HUES6 (cell line): ENCODE measurements at regions not wholly inside any gene's neighbourhood (a gene's known extent, or its start where the extent isn't known, plus 50 kb on each side); places are given as distances from the start of the nearest gene placed in this dataset.

Experiments
- H3K27ac ChIP-seq: 2 replicates; pipeline ENCODE4 v1.7.0; 2013; ENCODE audit warnings: low read depth, mild to moderate bottlenecking, low read length, inconsistent platforms
- H3K27me3 ChIP-seq: 2 replicates; pipeline ENCODE4 v1.6.1; 2013; ENCODE audit warnings: low read length; ENCODE audit not compliant: control insufficient read depth, insufficient read depth
- H3K36me3 ChIP-seq: 2 replicates; pipeline ENCODE4 v1.6.1; 2013; ENCODE audit warnings: low read length; ENCODE audit not compliant: control insufficient read depth, insufficient read depth
- H3K4me1 ChIP-seq: 2 replicates; pipeline ENCODE4 v1.6.1; 2013; ENCODE audit warnings: low read length; ENCODE audit not compliant: control insufficient read depth, insufficient read depth
- H3K4me3 ChIP-seq: 2 replicates; pipeline ENCODE4 v1.5.1; 2013; ENCODE audit warnings: low read depth, low read length
- H3K9ac ChIP-seq: one replicate; pipeline ENCODE4 v1.6.1; 2013; ENCODE audit warnings: mild to moderate bottlenecking, low read length
- H3K9me3 ChIP-seq: 2 replicates; pipeline ENCODE4 v1.6.1; 2013; ENCODE audit warnings: low read depth, low read length; ENCODE audit not compliant: control insufficient read depth, insufficient read depth

GRCh38 chr11:87666730-87667129, 508.5 kb downstream of the RAB38 start:
- no peak overlapping the region for H3K27ac ChIP-seq
- H3K9ac ChIP-seq, result no peak overlapping the region
- H3K27me3 ChIP-seq, result no peaks in the 10 kb centered on the region
- H3K4me1 ChIP-seq, result no peaks in the 10 kb centered on the region
- H3K9me3 ChIP-seq, result no peaks in the 10 kb centered on the region
- H3K36me3 ChIP-seq, result no peaks in the 10 kb centered on the region
- no peak overlapping the region for H3K4me3 ChIP-seq

GRCh38 chr11:87662287-87662686, 513.0 kb downstream of the RAB38 start:
- Histone ChIP-seq H3K9ac (no peak overlapping the region), H3K4me1 (no peaks in the 10 kb centered on the region), H3K27me3 (no peaks in the 10 kb centered on the region), H3K9me3 (no peaks in the 10 kb centered on the region), H3K27ac (no peak overlapping the region), H3K4me3 (no peak overlapping the region), H3K36me3 (no peaks in the 10 kb centered on the region)

- H3K27me3 ChIP-seq, result no peaks in the 10 kb centered on the region
Observed at GRCh38 chr11:87660926-87661660, 514.1 kb downstream of the RAB38 start.

GRCh38 chr11:87659807-87660206, 515.4 kb downstream of the RAB38 start:
- H3K36me3 ChIP-seq, result no peaks in the 10 kb centered on the region
- no peak overlapping the region for H3K27ac ChIP-seq
- H3K9me3 ChIP-seq, result no peaks in the 10 kb centered on the region
- no peaks in the 10 kb centered on the region for H3K27me3 ChIP-seq
- no peaks in the 10 kb centered on the region for H3K4me1 ChIP-seq
- H3K4me3 ChIP-seq, result no peak overlapping the region
- H3K9ac ChIP-seq, result no peak overlapping the region

More at GRCh38 chr11:87660926-87661660, 514.1 kb downstream of the RAB38 start:
- no peaks in the 10 kb centered on the region for H3K36me3 ChIP-seq
- H3K9me3 ChIP-seq, result no peaks in the 10 kb centered on the region
- H3K4me3 ChIP-seq, result no peak overlapping the region
- H3K4me1 ChIP-seq, result no peaks in the 10 kb centered on the region
- H3K9ac ChIP-seq, result no peak overlapping the region
- H3K27ac ChIP-seq, result no peak overlapping the region

GRCh38 chr11:87645626-87646025, 529.6 kb downstream of the RAB38 start:
- no peak overlapping the region for H3K4me3 ChIP-seq
- 0 out of 2 replicates have a peak, but pooled peaks cover 5% of the 10 kb centered on the region for H3K4me1 ChIP-seq
- peaks cover 1% of the 10 kb centered on the region; the same call in 1 of the 2 replicates for H3K9me3 ChIP-seq
- H3K27ac ChIP-seq, result no peak overlapping the region
- no peaks in the 10 kb centered on the region for H3K36me3 ChIP-seq
- no peak overlapping the region for H3K9ac ChIP-seq
- no peaks in the 10 kb centered on the region for H3K27me3 ChIP-seq

GRCh38 chr11:87639753-87640364, 535.4 kb downstream of the RAB38 start:
- Histone ChIP-seq H3K9me3 (no peaks in the 10 kb centered on the region), H3K4me1 (peaks cover 10% of the 10 kb centered on the region), H3K36me3 (no peaks in the 10 kb centered on the region), H3K27me3 (no peaks in the 10 kb centered on the region), H3K27ac (no peak overlapping the region), H3K4me3 (no peak overlapping the region), H3K9ac (no peak overlapping the region)

GRCh38 chr11:87635001-87635400, 540.2 kb downstream of the RAB38 start:
- no peak overlapping the region for H3K4me3 ChIP-seq
- peaks cover 4% of the 10 kb centered on the region for H3K4me1 ChIP-seq
- H3K9me3 ChIP-seq, result no peaks in the 10 kb centered on the region
- H3K36me3 ChIP-seq, result no peaks in the 10 kb centered on the region
- no peak overlapping the region for H3K9ac ChIP-seq
- H3K27me3 ChIP-seq, result no peaks in the 10 kb centered on the region
- no peak overlapping the region for H3K27ac ChIP-seq

- Histone ChIP-seq H3K9me3 (no peaks in the 10 kb centered on the region), H3K4me1 (no peaks in the 10 kb centered on the region), H3K27me3 (no peaks in the 10 kb centered on the region), H3K27ac (no peak overlapping the region), H3K4me3 (no peak overlapping the region), H3K9ac (no peak overlapping the region), H3K36me3 (no peaks in the 10 kb centered on the region)
Observed at GRCh38 chr11:87634331-87634730, 540.9 kb downstream of the RAB38 start.

GRCh38 chr11:87628957-87629356, 546.3 kb downstream of the RAB38 start:
- H3K4me1 ChIP-seq, result peaks cover 10% of the 10 kb centered on the region; the same call in 1 of the 2 replicates
- H3K9me3 ChIP-seq, result 0 out of 2 replicates have a peak, but pooled peaks cover 3% of the 10 kb centered on the region
- H3K36me3 ChIP-seq, result no peaks in the 10 kb centered on the region
- H3K4me3 ChIP-seq, result no peak overlapping the region
- H3K9ac ChIP-seq, result no peak overlapping the region
- H3K27ac ChIP-seq, result no peak overlapping the region
- no peaks in the 10 kb centered on the region for H3K27me3 ChIP-seq

DNA sequence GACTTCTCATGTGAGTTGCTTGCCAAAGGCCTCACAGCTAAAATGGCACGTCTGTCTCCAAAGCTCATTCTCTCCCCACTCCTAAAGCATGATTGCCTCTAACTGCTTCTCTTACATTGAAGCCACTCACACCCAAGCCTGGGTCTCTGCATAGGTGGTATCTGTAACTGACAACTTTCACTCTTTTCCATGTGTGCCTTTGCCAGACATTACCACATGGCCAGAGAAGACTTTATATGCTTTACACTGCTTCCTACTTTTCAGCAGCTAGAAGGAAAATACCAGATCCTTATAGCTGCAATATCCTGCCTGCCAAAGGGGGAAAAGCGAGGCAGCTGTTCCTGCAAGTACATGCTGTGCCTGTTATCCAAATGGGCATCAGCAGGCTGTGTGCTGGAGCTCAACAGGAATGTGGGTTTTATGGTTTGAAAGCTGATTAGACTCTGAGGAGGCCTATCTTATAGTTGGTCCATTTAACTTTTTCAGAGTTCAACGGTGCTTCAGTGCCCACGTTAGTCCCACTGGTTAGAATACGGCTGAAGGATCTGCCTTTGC, 547.1 kb downstream of the RAB38 start:
- Histone ChIP-seq H3K36me3 (no peaks in the 10 kb centered on the region), H3K4me1 (peaks cover 14% of the 10 kb centered on the region; the same call in 1 of the 2 replicates), H3K9ac (no peak overlapping the region), H3K4me3 (no peak overlapping the region), H3K27me3 (no peaks in the 10 kb centered on the region), H3K9me3 (0 out of 2 replicates have a peak, but pooled peaks cover 3% of the 10 kb centered on the region), H3K27ac (no peak overlapping the region)
